ENCODE measurements at regions not wholly inside any gene's neighbourhood (a gene's known extent, or its start where the extent isn't known, plus 50 kb on each side); places are given as distances from the start of the nearest gene placed in this dataset.

DNA sequence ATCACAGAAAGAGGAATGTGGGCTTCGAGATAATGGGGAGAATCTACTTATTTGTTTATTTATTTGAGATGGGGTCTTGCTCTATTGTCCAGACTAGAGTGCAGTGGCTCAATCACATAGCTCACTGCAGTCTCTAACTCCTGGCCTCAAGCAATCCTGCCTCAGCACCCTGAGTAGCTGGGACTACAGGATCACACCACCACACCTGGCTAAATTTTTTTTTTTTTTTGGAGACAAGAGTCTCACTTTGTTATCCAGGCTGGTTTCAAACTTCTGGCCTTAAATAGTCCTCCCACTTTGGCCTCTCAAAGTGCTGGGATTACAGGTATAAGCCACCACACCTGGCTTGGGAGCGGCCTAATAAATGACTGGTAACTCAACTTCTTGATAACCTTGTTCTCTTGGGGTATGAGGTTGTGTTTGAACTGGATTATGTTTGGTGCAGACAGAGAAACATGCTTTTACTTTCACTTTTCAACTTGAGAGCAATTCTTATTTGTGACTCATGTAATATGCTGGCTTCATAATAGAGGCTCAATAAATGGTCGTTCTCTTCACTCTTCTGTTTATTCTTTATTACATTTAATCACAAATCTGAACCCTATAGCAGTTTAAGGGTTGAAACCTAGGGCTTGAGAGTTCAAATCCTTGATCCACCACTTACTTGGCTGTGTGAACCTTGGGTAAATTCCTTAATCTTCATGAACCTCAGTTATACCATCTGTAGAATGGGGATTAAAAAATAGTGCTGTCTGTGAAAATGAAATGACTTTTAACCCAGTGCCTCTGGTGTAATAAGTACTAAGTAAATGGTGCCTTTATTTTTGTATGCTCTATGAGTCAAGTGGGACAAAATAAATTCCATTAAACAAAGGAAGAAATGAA, 129.1 kb upstream of the HS3ST2 start:
- no peak for TF ChIP-seq EZH2 (IDR thresholded peaks at IDR 0.05; ENCODE audit: borderline replicate concordance, low read length)
- TF ChIP-seq, protein P1, sequence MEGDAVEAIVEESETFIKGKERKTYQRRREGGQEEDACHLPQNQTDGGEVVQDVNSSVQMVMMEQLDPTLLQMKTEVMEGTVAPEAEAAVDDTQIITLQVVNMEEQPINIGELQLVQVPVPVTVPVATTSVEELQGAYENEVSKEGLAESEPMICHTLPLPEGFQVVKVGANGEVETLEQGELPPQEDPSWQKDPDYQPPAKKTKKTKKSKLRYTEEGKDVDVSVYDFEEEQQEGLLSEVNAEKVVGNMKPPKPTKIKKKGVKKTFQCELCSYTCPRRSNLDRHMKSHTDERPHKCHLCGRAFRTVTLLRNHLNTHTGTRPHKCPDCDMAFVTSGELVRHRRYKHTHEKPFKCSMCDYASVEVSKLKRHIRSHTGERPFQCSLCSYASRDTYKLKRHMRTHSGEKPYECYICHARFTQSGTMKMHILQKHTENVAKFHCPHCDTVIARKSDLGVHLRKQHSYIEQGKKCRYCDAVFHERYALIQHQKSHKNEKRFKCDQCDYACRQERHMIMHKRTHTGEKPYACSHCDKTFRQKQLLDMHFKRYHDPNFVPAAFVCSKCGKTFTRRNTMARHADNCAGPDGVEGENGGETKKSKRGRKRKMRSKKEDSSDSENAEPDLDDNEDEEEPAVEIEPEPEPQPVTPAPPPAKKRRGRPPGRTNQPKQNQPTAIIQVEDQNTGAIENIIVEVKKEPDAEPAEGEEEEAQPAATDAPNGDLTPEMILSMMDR (conservative IDR thresholded peaks at IDR 0.05 in 1 of 2, IDR thresholded peaks at IDR 0.05 in 1 of 2; ENCODE audit: extremely low read depth in 1 of 2, insufficient read depth in 1 of 2, low read depth in 1 of 2, low read length in 2 of 2) = no peak

Measured in mammary epithelial cell (primary cell).